Activated T-helper 2 cell treated with anti-CD3 and anti-CD28 coated beads, Interferon-gamma antibody, Interleukin-2, Interleukin-4, amounts not matched to agents 10 μg/mL and 5 μg/mL and 100 μg/mL, durations not matched to agents 14 hours and 24 hours and 36 hours (primary cell): ENCODE measurements at regions not wholly inside any gene's neighbourhood (a gene's known extent, or its start where the extent isn't known, plus 50 kb on each side); places are given as distances from the start of the nearest gene placed in this dataset.

ENCODE experiments used
- DNase-seq: peaks from one replicate; pipeline ENCODE4 v3.0.0; 2021; ENCODE audit warnings: low spot score
- H3K27ac Mint-ChIP-seq: one replicate; pipeline ENCODE4 v1.8.0; 2021; ENCODE audit warnings: mixed read lengths
- H3K27me3 Mint-ChIP-seq: one replicate; pipeline ENCODE4 v1.8.0; 2021; ENCODE audit warnings: low read depth, mixed read lengths
- H3K36me3 Mint-ChIP-seq: one replicate; pipeline ENCODE4 v1.8.0; 2021; ENCODE audit warnings: low read depth, mixed read lengths
- H3K4me1 Mint-ChIP-seq: one replicate; pipeline ENCODE4 v1.8.0; 2021; ENCODE audit warnings: low read depth, mixed read lengths
- H3K4me3 Mint-ChIP-seq: one replicate; pipeline ENCODE4 v1.8.0; 2021; ENCODE audit warnings: low read depth, mild to moderate bottlenecking, moderate library complexity, mixed read lengths
- H3K9me3 Mint-ChIP-seq: one replicate; pipeline ENCODE4 v1.8.0; 2021; ENCODE audit warnings: mixed read lengths
- intact Hi-C: fragments of 100-400 bp; cut with micrococcal nuclease; formaldehyde crosslinking; loops from one replicate; pipeline ENCODE4 v1.15.1; 2023

DNA sequence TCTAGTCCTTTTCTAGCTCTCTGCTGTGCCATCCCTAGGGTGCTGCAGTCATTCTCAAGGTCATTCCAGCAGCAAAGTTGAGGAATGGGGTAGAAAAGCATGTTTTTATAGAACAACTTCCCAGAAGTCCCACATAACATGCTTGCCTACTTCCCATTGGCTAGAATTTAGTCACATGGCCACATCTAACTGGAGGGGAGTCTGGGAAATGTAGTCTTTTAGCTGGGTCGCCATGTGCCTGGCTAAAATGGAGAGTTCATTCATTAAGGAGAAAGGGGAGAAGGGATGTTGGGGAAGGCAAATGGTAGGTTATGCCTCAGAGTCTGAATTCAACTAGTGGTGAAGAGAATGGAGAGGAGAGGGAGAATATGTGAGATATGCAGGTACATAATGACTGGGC lies 85.7 kb downstream of the SLC4A3 start:
- Mint-ChIP-seq H3K4me3 (no peak overlapping the region), H3K4me1 (no peaks in the 10 kb centered on the region), H3K9me3 (no peaks in the 10 kb centered on the region), H3K27ac (no peak overlapping the region), H3K27me3 (no peaks in the 10 kb centered on the region), H3K36me3 (no peaks in the 10 kb centered on the region)
- no peak for DNase-seq
- intact Hi-C loops, result no loop called here

DNA sequence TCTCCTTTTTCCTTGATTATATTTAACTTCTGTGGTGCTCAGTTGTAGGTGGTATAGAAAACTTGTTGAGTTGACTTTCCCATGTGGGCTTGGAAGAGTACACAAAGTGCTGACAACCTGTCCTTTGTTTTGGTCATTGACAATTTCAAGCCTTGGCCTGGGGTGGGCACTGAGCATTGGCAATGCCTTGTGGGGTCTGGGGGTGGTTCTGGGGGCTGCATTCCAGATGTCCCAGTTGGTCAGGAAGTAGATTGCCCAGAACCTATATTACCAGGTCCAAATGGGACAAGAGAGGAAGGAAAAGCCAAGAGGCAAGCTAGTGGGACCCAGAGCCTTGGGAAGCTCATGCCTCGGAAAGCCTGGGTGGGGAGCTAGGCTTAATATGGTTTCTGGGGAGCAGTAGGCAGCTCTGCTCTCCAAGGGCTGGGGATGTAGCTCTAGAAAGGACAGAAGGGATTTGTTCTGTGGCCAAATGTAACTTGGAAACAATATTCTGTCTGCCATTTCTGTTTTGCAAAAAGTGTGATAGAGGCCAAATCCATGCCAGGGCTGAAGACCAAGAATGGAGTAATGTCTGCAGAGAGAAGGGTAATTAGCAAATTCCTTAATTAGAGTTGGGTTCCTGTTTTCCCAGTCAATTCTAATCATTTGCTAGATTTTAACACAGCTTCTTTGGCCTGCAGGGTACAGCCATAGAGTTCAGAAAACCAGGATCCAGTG lies 87.4 kb downstream of the SLC4A3 start:
- Mint-ChIP-seq H3K9me3 (no peaks in the 10 kb centered on the region), H3K27me3 (no peaks in the 10 kb centered on the region), H3K4me1 (no peaks in the 10 kb centered on the region), H3K27ac (no peak overlapping the region), H3K36me3 (no peaks in the 10 kb centered on the region), H3K4me3 (no peak overlapping the region)
- intact Hi-C loops, result no loop called here
- DNase-seq, result no peak

DNA sequence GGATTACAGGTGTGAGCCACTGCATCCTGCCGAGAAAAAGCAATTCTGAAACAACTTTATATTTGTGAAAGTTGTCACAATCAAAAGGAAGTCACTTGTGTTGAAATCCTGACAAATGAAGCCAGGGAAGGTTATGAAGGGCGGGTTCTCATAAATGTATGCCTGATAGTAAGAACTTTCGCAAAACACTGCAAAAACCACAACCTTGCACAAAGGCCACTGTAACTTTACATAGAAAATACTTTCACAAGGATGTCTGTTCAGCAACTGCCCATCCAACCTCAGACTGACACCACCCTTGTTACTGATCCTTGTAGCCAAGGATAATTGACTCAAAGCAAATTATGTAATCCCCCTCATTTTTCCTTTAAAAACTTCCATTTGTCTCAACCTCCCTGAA lies 90.6 kb downstream of the SLC4A3 start:
- no peak for DNase-seq
- Mint-ChIP-seq H3K4me3 (no peak overlapping the region), H3K9me3 (no peaks in the 10 kb centered on the region), H3K27ac (no peak overlapping the region), H3K36me3 (no peaks in the 10 kb centered on the region), H3K27me3 (peaks cover 2% of the 10 kb centered on the region), H3K4me1 (no peaks in the 10 kb centered on the region)
- intact Hi-C loops, result no loop called here

DNA sequence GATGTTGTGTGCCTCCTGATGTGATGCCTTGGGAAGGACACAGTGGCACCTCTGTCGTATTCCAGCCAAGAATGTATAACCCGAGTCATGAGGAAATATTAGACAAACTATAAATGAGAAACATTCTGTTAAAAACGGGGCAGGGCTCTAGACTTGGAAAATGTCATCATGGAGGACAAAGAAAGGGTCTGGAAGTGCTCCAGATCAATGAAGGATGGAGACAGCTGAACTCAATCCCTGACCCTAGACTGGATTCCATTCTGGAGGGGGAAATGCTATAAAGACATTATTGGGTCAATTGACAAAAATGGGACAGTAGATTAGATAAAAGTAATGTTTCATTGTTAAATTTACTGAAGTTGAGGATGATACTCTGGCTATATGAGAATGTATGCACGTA lies 92.1 kb downstream of the SLC4A3 start:
- no peak for DNase-seq
- Mint-ChIP-seq H3K27ac (no peak overlapping the region), H3K9me3 (no peaks in the 10 kb centered on the region), H3K27me3 (peaks cover 2% of the 10 kb centered on the region), H3K4me1 (no peaks in the 10 kb centered on the region), H3K36me3 (no peaks in the 10 kb centered on the region), H3K4me3 (no peak overlapping the region)
- intact Hi-C loops, result no loop called here

DNA sequence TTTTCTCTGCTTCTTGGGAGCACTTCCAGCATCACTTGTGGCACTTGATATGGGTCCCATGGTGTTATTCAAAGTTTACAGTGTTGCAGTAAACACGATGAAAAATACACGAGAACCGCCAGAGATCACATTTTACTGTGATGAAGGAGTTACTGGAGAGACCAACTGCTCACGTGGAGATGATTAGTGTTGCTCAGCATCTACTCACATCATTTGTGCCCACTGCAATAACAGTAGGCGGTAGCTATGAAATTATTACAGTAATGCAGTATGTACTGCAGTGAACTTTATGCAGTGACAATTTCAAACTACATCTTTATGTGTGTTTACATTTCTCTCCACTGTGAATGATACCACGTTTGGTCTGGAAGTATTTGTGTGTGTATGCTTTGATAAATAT lies 93.5 kb downstream of the SLC4A3 start:
- Mint-ChIP-seq H3K4me1 (no peaks in the 10 kb centered on the region), H3K9me3 (no peaks in the 10 kb centered on the region), H3K27ac (no peak overlapping the region), H3K27me3 (peaks cover 2% of the 10 kb centered on the region), H3K36me3 (no peaks in the 10 kb centered on the region), H3K4me3 (no peak overlapping the region)
- intact Hi-C loops, result no loop called here
- DNase-seq, result no peak

DNA sequence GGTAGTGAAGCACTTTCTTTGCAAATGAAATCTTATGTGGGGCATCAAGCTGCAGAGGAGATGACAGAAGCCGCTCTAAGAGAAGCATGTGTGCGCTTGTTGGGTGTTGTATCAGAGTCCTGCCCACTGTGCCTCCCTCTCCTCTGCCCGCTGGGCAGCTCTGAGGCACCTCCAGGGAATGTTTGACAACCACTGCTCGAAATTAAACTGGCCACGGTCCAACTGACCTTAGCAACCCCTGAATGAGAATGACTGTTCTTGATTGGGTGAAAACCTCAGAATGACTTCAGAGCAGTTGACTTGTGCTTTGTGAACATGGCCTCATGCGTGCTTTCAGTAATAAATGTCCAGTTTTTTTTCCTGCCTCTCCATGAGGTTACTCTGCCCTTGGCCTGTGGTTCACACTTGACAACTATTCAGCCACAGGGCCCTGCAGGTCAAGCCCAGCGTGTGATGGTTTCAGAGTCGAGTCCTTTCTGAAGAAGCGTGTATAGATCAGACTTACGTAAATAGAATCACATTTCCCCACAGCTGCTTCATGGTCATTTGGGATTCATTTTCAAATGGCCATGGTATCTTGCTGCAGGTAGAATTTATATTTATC lies 94.9 kb downstream of the SLC4A3 start:
- no peak overlapping the region for H3K4me3 Mint-ChIP-seq
- H3K9me3 Mint-ChIP-seq, result no peaks in the 10 kb centered on the region
- H3K27ac Mint-ChIP-seq, result no peak overlapping the region
- intact Hi-C loops, result no loop called here
- H3K27me3 Mint-ChIP-seq, result peaks cover 2% of the 10 kb centered on the region
- H3K4me1 Mint-ChIP-seq, result no peaks in the 10 kb centered on the region
- no peak for DNase-seq
- H3K36me3 Mint-ChIP-seq, result no peaks in the 10 kb centered on the region

DNA sequence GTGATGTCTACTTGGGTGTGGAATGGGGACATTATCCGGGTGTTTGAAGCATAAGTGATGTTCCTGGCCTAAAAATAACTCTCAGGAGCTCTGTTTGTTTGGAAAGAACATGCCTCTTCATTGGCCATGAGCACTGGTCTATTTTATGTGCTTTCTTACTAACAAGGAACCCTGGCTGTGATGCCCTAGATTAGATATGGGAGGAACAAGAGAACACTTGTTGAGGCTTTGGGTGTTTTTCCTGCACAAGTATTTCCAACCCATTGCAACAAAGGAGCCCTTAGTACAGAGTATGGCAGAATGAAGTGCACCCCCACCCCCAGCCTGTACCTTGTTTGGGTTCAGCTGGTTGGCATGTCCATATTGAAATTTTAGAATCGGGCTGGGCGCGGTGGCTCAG lies 95.9 kb downstream of the SLC4A3 start:
- H3K36me3 Mint-ChIP-seq, result no peaks in the 10 kb centered on the region
- H3K9me3 Mint-ChIP-seq, result no peaks in the 10 kb centered on the region
- H3K27me3 Mint-ChIP-seq, result peaks cover 2% of the 10 kb centered on the region
- H3K27ac Mint-ChIP-seq, result no peak overlapping the region
- H3K4me1 Mint-ChIP-seq, result no peaks in the 10 kb centered on the region
- no peak for DNase-seq
- intact Hi-C loops, result no loop called here
- no peak overlapping the region for H3K4me3 Mint-ChIP-seq

DNA sequence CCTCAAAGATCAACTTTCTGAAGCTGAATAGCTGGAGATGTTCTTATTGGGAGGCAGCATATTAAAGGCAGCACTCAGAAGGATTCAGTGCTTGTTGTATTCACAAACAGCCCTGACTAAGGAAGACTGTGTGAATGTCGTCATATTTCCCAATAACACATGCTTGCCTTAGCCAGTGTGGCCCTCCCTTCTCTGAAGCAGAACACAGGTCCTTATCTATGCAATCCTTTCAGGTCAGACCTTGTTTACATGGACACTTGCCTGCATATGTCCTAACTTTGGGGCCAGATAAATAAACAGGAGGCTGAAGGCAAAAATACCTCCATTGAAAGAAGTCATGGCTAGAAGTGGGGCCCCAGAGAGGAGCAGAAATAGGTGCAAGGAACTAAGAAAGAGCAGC lies 97.2 kb downstream of the SLC4A3 start:
- Mint-ChIP-seq H3K4me3 (no peak overlapping the region), H3K4me1 (no peaks in the 10 kb centered on the region)
- no peak for DNase-seq

DNA sequence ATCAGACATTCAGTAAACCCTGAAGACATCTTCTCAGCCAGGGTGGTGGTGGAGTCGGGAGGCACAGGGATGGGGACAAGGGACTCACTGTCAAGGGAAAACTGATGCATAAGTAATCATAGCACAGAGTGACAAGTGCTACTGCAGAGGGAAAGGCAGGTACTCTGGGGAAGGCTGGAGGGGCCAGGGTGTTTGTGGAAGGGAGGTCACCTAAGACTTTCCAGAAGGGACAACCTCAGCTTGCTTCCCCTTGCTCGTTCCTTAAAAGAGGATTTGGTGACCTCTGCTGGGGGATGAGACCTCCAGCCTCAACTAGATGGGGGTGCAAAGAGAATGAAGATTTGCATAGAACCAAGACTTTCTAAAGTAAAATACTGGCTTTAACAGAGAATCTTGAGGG lies 99.5 kb downstream of the SLC4A3 start:
- H3K4me3 Mint-ChIP-seq, result no peak overlapping the region
- H3K4me1 Mint-ChIP-seq, result no peaks in the 10 kb centered on the region
- H3K27ac Mint-ChIP-seq, result no peak overlapping the region
- H3K36me3 Mint-ChIP-seq, result no peaks in the 10 kb centered on the region
- no peaks in the 10 kb centered on the region for H3K9me3 Mint-ChIP-seq
- intact Hi-C loops, result no loop called here
- DNase-seq, result no peak
- no peaks in the 10 kb centered on the region for H3K27me3 Mint-ChIP-seq

More for the DNA sequence above, 97.2 kb downstream of the SLC4A3 start:
- Mint-ChIP-seq H3K36me3 (no peaks in the 10 kb centered on the region), H3K9me3 (no peaks in the 10 kb centered on the region), H3K27me3 (peaks cover 2% of the 10 kb centered on the region), H3K27ac (no peak overlapping the region)
- intact Hi-C loops, result no loop called here

DNA sequence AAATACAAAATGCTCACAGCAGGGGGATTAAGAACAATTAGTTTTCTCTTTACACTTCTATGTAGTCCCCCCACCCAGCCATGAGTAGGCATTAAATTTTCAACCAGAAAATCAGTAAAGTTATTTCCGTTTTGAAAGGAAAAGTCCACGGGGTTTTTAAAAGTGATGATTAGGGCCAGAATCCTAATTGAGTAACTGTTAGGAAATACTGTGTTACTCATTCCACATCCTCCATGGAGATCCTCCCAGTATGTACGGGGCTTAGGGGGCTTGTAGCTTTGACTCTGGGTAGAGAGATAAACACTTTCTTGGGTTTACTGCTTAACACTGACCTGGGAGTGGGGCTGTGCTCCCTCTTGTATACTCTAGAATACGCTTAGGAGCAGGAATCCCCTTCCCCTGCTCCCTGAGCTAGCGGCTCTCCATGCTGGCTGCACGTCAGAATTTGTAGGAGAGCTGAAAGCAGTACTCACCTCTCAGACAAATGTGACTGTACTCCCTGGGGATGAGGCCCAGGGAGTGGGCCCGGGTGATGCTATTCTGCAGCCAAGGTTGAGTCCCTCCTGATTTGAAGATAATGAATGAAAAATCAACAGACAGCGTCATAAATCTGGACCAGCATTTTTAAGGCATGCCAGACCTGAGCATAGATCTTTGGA lies 100.5 kb downstream of the SLC4A3 start:
- no peak for DNase-seq
- intact Hi-C loops, result no loop called here
- H3K9me3 Mint-ChIP-seq, result no peaks in the 10 kb centered on the region
- H3K27me3 Mint-ChIP-seq, result peaks cover 2% of the 10 kb centered on the region
- H3K36me3 Mint-ChIP-seq, result no peaks in the 10 kb centered on the region
- no peaks in the 10 kb centered on the region for H3K4me1 Mint-ChIP-seq
- no peak overlapping the region for H3K27ac Mint-ChIP-seq
- no peak overlapping the region for H3K4me3 Mint-ChIP-seq

DNA sequence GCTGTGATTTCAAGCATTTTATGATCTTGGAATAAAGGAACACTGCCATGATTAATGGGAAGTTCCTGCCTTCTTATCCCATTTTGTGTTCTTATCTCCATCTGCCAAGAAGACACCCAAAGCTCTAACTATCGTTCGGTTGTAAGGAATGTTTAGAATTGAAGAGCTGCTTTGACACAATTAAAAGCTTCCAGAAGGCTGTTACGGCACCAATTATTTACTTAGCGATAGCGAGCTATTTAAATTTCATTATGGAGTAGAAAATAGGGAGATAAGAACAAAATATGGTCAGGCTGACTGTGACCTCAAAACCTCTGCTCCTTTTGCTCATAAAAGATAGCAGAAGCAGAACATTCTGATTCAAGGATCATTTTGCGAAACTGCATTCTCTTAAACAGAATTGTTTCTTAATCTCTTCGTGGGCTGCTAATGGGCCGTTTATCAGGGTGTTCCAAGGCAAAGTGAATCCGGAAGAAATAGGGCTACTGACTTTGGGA lies 101.6 kb downstream of the SLC4A3 start:
- H3K4me1 Mint-ChIP-seq, result no peaks in the 10 kb centered on the region
- no peak overlapping the region for H3K27ac Mint-ChIP-seq
- intact Hi-C loops, result no loop called here

DNA sequence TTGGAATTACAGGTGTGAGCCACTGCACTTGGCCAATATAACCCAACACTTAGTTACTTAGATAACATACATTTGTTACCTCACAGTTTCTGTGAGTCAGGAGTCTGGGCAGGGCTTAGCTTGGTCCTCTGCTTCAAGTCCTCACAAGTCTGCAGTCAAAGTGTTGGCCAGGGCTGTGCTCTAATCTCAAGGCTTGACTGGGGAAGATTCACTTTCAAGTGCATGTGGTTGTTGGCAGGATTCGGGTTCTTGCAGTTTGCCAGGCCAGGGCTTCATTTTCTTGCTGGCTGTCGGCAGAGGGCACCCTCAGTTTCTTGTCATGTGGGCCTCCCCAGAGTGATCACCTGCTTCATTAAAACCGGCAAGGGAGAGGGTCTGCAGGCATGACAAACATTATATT lies 103.7 kb downstream of the SLC4A3 start:
- no peaks in the 10 kb centered on the region for H3K4me1 Mint-ChIP-seq

More for the DNA sequence above, 101.6 kb downstream of the SLC4A3 start:
- Mint-ChIP-seq H3K36me3 (no peaks in the 10 kb centered on the region), H3K27me3 (peaks cover 2% of the 10 kb centered on the region), H3K4me3 (no peak overlapping the region), H3K9me3 (no peaks in the 10 kb centered on the region)
- no peak for DNase-seq

DNA sequence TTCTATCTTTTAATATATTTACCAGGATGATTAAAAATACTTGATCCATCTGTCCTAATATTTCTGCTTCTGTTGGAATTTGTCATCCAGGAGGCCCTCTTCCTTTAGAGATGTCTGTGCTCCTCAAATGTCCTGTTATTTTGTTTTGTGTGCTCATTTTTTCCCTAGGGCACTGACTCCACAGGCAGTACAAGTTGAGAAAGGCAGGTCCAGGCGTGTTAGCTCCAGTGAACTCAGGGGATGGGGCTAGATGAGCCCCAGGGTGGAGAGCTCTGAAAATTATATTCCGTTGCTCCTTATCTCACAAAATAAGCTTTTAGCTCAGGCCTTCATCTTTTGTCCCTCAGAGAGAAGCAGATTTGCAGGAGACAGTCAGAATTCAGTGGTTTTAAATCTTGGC lies 105.7 kb downstream of the SLC4A3 start:
- Mint-ChIP-seq H3K4me1 (no peaks in the 10 kb centered on the region), H3K36me3 (no peaks in the 10 kb centered on the region), H3K9me3 (no peaks in the 10 kb centered on the region), H3K27me3 (peaks cover 2% of the 10 kb centered on the region), H3K4me3 (no peak overlapping the region), H3K27ac (no peak overlapping the region)
- no peak for DNase-seq
- intact Hi-C loops, result loop anchor here (10.0 kb wide), 1 partner anchor 1842 kb away; the partner anchor contains the start of gene EPHA4

More for the DNA sequence above, 103.7 kb downstream of the SLC4A3 start:
- no peaks in the 10 kb centered on the region for H3K36me3 Mint-ChIP-seq
- no peak overlapping the region for H3K27ac Mint-ChIP-seq
- H3K27me3 Mint-ChIP-seq, result peaks cover 2% of the 10 kb centered on the region
- H3K9me3 Mint-ChIP-seq, result no peaks in the 10 kb centered on the region
- intact Hi-C loops, result loop anchor here (10.0 kb wide), 1 partner anchor 1844 kb away; the partner anchor contains the start of gene EPHA4
- no peak overlapping the region for H3K4me3 Mint-ChIP-seq
- no peak for DNase-seq
